SK-N-SH (cell line): ENCODE measurements at regions not wholly inside any gene's neighbourhood (a gene's known extent, or its start where the extent isn't known, plus 50 kb on each side); places are given as distances from the start of the nearest gene placed in this dataset.

Experiments
- EP300 ChIP-seq, 2 experiments: IDR thresholded peaks; 2 replicates each; pipeline versions ENCODE4 v1.4.0 to v1.6.1; 2012; ENCODE audit warnings: borderline replicate concordance in 1 of 2, low read depth in 1 of 2, low read length in 1 of 2
- EZH2phosphoT487 ChIP-seq: fragments of 200-600 bp; sonication (generic); IDR thresholded peaks from 2 replicates; pipeline ENCODE4 v1.6.1; 2017; ENCODE audit warnings: low read depth, mixed run types, mild to moderate bottlenecking, antibody characterized with exemption, moderate library complexity, borderline replicate concordance
- FOXM1 ChIP-seq: IDR thresholded peaks from 2 replicates; pipeline ENCODE4 v1.4.0; 2012; ENCODE audit warnings: low read depth, mild to moderate bottlenecking
- POLR2AphosphoS5 ChIP-seq: IDR thresholded peaks from 2 replicates; pipeline ENCODE4 v1.6.1; 2012; ENCODE audit warnings: low read depth, low read length
- RXRA ChIP-seq: IDR thresholded peaks from 2 replicates; pipeline ENCODE4 v1.4.0; 2012; ENCODE audit warnings: low read depth, mild to moderate bottlenecking, borderline replicate concordance
- SMC3 ChIP-seq: IDR thresholded peaks from 2 replicates; pipeline ENCODE4 v1.6.1; 2012; ENCODE audit warnings: low read depth, low read length, improper control_type of control experiment
- TF ChIP-seq, protein P1 (sequence below): fragments of 150-350 bp; IDR thresholded peaks from 2 replicates; pipeline ENCODE4 v1.6.1; 2017; ENCODE audit warnings: antibody characterized with exemption, low read length, low read depth, borderline replicate concordance
- TF ChIP-seq, protein P2 (sequence below): fragments of 200-600 bp; sonication (generic); IDR thresholded peaks from 2 replicates; pipeline ENCODE4 v1.6.1; 2017; ENCODE audit warnings: antibody characterized with exemption, mild to moderate bottlenecking, moderate library complexity
- TF ChIP-seq, protein P3 (sequence below): IDR thresholded peaks from 2 replicates; pipeline ENCODE4; 2012

DNA sequence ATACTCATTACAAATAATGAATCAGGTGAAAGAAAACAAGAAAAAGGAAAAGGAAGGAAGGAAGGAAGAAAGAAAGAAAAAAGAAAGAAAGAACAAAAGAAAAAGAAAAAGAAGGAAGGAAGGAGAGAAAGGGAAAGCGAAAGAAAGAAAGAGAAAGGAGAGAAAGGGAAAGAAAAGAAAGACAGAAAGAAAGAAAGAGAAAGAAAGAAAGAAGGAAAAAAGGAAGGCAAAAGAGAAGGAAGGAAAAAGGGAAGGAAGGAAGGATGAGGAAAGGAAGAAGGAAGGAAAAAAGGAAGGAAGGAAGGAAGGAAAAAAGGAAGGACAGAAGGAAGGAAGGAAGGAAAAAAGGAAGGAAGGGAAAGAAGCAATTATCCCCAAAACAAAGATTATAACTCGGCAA is 1460.4 kb upstream of the PIK3C3 start:
- TF ChIP-seq, protein P1, sequence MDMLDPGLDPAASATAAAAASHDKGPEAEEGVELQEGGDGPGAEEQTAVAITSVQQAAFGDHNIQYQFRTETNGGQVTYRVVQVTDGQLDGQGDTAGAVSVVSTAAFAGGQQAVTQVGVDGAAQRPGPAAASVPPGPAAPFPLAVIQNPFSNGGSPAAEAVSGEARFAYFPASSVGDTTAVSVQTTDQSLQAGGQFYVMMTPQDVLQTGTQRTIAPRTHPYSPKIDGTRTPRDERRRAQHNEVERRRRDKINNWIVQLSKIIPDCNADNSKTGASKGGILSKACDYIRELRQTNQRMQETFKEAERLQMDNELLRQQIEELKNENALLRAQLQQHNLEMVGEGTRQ = no peak
- TF ChIP-seq SMC3 (no peak), POLR2AphosphoS5 (no peak), EZH2phosphoT487 (no peak), EP300 (IDR thresholded peaks at IDR 0.05; ENCODE audit: borderline replicate concordance in 1 of 2, low read depth in 1 of 2, low read length in 1 of 2) (no peak), RXRA (no peak), FOXM1 (no peak)
- TF ChIP-seq, protein P2, sequence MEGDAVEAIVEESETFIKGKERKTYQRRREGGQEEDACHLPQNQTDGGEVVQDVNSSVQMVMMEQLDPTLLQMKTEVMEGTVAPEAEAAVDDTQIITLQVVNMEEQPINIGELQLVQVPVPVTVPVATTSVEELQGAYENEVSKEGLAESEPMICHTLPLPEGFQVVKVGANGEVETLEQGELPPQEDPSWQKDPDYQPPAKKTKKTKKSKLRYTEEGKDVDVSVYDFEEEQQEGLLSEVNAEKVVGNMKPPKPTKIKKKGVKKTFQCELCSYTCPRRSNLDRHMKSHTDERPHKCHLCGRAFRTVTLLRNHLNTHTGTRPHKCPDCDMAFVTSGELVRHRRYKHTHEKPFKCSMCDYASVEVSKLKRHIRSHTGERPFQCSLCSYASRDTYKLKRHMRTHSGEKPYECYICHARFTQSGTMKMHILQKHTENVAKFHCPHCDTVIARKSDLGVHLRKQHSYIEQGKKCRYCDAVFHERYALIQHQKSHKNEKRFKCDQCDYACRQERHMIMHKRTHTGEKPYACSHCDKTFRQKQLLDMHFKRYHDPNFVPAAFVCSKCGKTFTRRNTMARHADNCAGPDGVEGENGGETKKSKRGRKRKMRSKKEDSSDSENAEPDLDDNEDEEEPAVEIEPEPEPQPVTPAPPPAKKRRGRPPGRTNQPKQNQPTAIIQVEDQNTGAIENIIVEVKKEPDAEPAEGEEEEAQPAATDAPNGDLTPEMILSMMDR = no peak
- TF ChIP-seq, protein P3, sequence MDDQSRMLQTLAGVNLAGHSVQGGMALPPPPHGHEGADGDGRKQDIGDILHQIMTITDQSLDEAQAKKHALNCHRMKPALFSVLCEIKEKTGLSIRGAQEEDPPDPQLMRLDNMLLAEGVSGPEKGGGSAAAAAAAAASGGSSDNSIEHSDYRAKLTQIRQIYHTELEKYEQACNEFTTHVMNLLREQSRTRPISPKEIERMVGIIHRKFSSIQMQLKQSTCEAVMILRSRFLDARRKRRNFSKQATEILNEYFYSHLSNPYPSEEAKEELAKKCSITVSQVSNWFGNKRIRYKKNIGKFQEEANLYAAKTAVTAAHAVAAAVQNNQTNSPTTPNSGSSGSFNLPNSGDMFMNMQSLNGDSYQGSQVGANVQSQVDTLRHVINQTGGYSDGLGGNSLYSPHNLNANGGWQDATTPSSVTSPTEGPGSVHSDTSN = no peak
